Nephron progenitor cell (in vitro differentiated cells): ENCODE measurements at regions not wholly inside any gene's neighbourhood (a gene's known extent, or its start where the extent isn't known, plus 50 kb on each side); places are given as distances from the start of the nearest gene placed in this dataset.
A peak's percentile ranks its signal among the peaks of the same experiment; 100 is the strongest.

Experiments
- DNase-seq: peaks from one replicate; pipeline ENCODE4 v3.0.0; 2021
- H3K27ac Mint-ChIP-seq: 2 replicates; pipeline ENCODE4 v1.8.0; 2021; ENCODE audit warnings: mild to moderate bottlenecking, moderate library complexity, mixed read lengths
- H3K27me3 Mint-ChIP-seq: 2 replicates; pipeline ENCODE4 v1.8.0; 2021; ENCODE audit warnings: mild to moderate bottlenecking, low read depth, mixed read lengths; ENCODE audit not compliant: poor library complexity
- H3K36me3 Mint-ChIP-seq: 2 replicates; pipeline ENCODE4 v1.8.0; 2021; ENCODE audit warnings: low read depth, mixed read lengths
- H3K4me1 Mint-ChIP-seq: 2 replicates; pipeline ENCODE4 v1.8.0; 2021; ENCODE audit warnings: mixed read lengths
- H3K4me3 Mint-ChIP-seq: 2 replicates; pipeline ENCODE4 v1.8.0; 2021; ENCODE audit warnings: mild to moderate bottlenecking, moderate library complexity, mixed read lengths
- H3K9me3 Mint-ChIP-seq: 2 replicates; pipeline ENCODE4 v1.8.0; 2021; ENCODE audit warnings: mild to moderate bottlenecking, moderate library complexity, mixed read lengths
- TF ChIP-seq, protein P1 (sequence below): fragments of 200-600 bp; sonication (generic); IDR thresholded peaks from 2 replicates; pipeline ENCODE4 v1.5.0; 2021; ENCODE audit warnings: antibody characterized with exemption

DNA sequence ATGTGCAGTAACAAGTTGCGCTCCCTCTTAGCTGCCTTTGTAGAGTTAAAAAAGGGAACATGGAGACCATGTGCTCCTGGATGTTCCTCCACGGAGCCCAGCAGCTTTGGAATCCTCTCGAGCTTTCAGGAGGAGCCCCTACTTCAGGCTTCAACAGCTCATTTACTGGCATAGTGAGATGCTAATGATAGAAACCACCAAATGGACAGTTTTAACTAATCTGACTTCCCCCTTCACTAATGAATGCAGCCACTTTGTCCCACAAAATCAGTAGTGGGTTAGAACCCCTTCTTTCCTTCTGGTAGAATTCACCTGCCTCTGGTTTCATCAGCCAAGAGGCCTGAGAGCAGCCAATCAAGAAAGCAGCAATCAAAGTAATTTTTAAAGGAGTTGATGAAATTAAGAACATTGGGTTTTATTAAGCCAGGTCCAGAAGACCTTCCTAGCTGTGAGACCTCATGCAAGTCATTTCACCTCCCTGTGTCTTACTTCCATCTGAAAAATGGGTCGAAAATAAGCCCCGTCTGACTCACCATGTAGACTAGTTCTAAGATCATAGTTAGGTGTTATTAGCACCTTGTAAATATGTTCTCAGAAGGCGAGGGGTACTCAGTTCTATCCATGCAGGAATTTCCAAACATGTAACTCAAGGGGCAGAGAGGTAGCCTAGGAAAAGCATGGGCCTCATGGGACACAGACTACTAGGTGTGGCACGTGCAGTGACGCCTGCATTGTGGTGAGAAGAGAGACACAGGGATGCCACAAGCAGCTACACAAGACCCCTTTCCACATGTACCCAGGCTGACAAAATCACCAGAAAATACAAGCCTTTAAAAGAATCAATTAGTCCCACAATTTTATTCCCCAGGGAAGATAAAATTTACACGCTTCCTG, 179.7 kb upstream of the LPP start:
- Mint-ChIP-seq H3K36me3 (no peaks in the 10 kb centered on the region), H3K27ac (no peak overlapping the region), H3K4me3 (no peak overlapping the region), H3K4me1 (peaks cover 33% of the 10 kb centered on the region), H3K27me3 (peaks cover 4% of the 10 kb centered on the region), H3K9me3 (peaks cover 8% of the 10 kb centered on the region)
- TF ChIP-seq, protein P1, sequence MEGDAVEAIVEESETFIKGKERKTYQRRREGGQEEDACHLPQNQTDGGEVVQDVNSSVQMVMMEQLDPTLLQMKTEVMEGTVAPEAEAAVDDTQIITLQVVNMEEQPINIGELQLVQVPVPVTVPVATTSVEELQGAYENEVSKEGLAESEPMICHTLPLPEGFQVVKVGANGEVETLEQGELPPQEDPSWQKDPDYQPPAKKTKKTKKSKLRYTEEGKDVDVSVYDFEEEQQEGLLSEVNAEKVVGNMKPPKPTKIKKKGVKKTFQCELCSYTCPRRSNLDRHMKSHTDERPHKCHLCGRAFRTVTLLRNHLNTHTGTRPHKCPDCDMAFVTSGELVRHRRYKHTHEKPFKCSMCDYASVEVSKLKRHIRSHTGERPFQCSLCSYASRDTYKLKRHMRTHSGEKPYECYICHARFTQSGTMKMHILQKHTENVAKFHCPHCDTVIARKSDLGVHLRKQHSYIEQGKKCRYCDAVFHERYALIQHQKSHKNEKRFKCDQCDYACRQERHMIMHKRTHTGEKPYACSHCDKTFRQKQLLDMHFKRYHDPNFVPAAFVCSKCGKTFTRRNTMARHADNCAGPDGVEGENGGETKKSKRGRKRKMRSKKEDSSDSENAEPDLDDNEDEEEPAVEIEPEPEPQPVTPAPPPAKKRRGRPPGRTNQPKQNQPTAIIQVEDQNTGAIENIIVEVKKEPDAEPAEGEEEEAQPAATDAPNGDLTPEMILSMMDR = no peak
- DNase-seq = no peak

DNA sequence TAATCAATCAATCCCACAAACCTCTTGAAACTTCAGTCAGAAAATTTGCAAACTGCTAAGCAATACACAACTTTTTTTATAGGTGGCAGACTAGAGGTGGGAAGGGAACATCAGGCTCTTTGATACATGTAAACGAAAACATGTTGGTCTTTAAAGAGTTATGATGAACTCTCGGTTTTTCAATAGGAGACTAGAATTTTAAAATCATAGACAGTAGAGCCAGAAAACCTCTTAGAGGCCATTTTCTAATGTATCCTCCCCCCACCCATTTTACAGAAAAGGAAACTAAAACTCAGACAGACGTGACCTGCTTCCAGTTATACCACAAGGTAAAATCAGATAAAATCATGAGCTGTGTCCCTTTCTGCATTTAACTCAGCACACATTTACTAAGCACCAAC, 179.1 kb upstream of the LPP start:
- peaks cover 8% of the 10 kb centered on the region for H3K9me3 Mint-ChIP-seq

DNA sequence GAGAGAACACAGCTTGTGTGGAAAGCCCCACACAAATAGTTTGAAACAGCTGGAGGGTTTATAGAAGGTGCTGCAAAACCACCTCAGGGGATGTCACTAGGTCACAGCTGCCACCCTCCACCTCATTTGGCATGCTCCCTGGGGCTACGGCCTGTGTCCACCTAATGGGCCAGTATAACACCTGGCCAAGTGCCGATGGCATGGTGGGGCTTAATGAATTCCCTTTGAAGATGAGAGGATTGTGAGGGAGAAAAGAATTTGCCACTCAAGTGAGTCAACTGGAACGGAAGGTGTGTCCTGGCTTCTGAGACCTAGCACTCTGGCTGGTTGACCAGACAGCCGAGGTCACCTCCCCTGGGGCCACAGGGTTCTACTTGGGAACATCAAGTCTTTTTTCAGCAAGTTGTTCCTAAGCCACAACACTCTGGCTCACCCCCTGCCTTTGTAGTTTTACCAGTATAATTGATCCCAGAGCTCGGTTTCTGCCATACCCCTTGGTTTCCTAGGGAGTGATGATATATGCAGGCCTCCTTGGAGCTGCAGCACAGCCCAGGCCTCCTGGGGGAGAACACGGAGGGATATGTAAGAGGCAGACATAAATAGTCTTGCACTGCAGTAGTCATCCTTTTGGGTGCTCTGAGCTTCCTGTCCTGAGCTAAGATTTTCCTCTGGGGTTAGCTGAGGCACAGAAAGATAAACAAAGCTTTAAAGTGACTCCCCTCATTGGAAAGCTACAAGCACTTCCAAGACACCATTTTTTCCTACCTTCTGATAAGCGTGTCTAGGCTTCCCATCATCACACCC, 178.2 kb upstream of the LPP start:
- DNase-seq = peak; percentile 30
- Mint-ChIP-seq H3K4me3 (no peak overlapping the region), H3K36me3 (no peaks in the 10 kb centered on the region), H3K9me3 (peaks cover 8% of the 10 kb centered on the region), H3K4me1 (peaks cover 33% of the 10 kb centered on the region), H3K27ac (peak overlapping the region; percentile 69), H3K27me3 (peaks cover 10% of the 10 kb centered on the region)
- TF ChIP-seq, protein P1 = no peak

More for the DNA sequence above, 179.1 kb upstream of the LPP start:
- peaks cover 33% of the 10 kb centered on the region for H3K4me1 Mint-ChIP-seq
- H3K27me3 Mint-ChIP-seq = peaks cover 9% of the 10 kb centered on the region
- no peaks in the 10 kb centered on the region for H3K36me3 Mint-ChIP-seq
- no peak overlapping the region for H3K4me3 Mint-ChIP-seq
- no peak for DNase-seq
- H3K27ac Mint-ChIP-seq = no peak overlapping the region
- TF ChIP-seq, protein P1 = no peak

DNA sequence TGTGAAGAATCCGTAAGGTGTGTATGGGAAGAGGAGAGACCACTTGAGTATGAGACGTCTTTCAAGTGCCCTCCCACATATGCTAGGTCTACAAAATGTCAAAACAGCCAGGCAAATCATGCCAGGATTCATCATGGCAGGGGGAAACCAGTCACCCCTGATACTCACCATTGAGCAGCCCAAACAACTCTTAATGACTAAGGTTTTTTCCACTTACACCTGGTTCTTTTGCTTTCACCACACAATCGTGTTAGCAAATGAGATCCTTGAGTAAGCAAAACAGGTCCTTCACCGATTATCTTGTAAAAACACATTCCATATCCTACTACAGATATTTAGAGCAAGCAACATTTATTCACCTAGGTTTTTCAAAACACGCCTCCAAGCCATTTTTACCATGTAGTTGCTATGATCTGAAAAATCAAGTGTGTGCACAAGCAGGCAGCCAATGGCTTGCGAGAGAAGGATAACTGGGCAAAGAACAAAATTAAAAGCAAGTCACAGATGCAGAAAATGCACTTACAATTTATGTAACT, 177.5 kb upstream of the LPP start:
- peaks cover 33% of the 10 kb centered on the region for H3K4me1 Mint-ChIP-seq
- no peak overlapping the region for H3K4me3 Mint-ChIP-seq
- H3K9me3 Mint-ChIP-seq = peaks cover 8% of the 10 kb centered on the region
- H3K36me3 Mint-ChIP-seq = no peaks in the 10 kb centered on the region
- peaks cover 12% of the 10 kb centered on the region for H3K27me3 Mint-ChIP-seq
- H3K27ac Mint-ChIP-seq = no peak overlapping the region
- TF ChIP-seq, protein P1 = no peak
- DNase-seq = no peak

DNA sequence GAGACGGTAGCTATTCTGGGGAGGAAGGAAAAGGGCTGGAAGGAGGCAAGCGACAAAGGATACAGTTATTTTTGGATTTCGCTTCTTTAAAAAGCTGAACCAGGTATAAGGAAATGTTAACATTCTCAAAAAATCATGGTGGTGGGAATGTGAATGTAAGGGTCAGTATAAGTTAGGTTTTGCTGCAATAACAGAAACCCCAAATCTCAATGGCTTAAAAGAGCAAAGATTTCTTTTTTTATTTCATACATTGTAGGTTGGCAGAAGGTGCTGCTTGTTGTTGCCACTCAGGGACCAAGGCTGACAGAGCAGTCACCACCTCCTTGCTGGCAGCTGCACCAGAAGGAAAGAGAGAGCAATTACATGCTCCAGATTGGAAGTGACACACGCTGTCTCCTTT, 176.3 kb upstream of the LPP start:
- Mint-ChIP-seq H3K36me3 (no peaks in the 10 kb centered on the region), H3K4me3 (no peak overlapping the region), H3K27me3 (peaks cover 12% of the 10 kb centered on the region), H3K27ac (no peak overlapping the region), H3K9me3 (peaks cover 8% of the 10 kb centered on the region), H3K4me1 (peaks cover 35% of the 10 kb centered on the region)
- no peak for DNase-seq
- TF ChIP-seq, protein P1 = no peak
